PC-3 (cell line): ENCODE measurements at regions not wholly inside any gene's neighbourhood (a gene's known extent, or its start where the extent isn't known, plus 50 kb on each side); places are given as distances from the start of the nearest gene placed in this dataset.

Experiments used
- ATAC-seq: fragments of 200-7000 bp; cut with Tn5 transposase; 2 replicates; pipeline ENCODE4 v1.9.1; 2020; ENCODE audit warnings: mild to moderate bottlenecking, moderate library complexity
- BruUV-seq: library from RNA; stranded (reverse); fragments of 400-500 nt; replicated peaks from 2 replicates; lab custom pipeline; 2021; lab: Mats Ljungman, UMichigan
- CTCF ChIA-PET: fragments of 300-600 bp; sonication (Branson Sonifier 250); formaldehyde crosslinking; loops from one replicate; lab custom pipeline; 2022; ENCODE audit warnings: antibody characterized with exemption; lab: Charles Lee
- POLR2A ChIA-PET: fragments of 300-600 bp; sonication (Branson Sonifier 250); formaldehyde crosslinking; loops from one replicate; lab custom pipeline; 2022; ENCODE audit warnings: antibody characterized with exemption; ENCODE audit not compliant: unreplicated experiment; lab: Charles Lee
- DNase-seq: peaks from one replicate; pipeline ENCODE4 v3.0.0-alpha.2; 2015
- H2AFZ ChIP-seq: fragments of 300-600 bp; sonication (generic); 2 replicates; pipeline ENCODE4 v1.6.0; 2016; ENCODE audit warnings: antibody characterized with exemption, low read length
- H3F3A ChIP-seq: fragments of 300-600 bp; sonication (generic); one replicate; pipeline ENCODE4 v1.6.0; 2017; ENCODE audit warnings: antibody characterized with exemption, low read length, control low read depth, mild to moderate bottlenecking; ENCODE audit not compliant: unreplicated experiment
- H3K27ac ChIP-seq: fragments of 300-600 bp; sonication (generic); 2 replicates; pipeline ENCODE4 v1.5.1; 2016; ENCODE audit warnings: mild to moderate bottlenecking, low read length
- H3K27me3 ChIP-seq: fragments of 300-600 bp; sonication (generic); 2 replicates; pipeline ENCODE4 v1.6.1; 2016; ENCODE audit warnings: low read length, mixed read lengths
- H3K36me3 ChIP-seq: fragments of 300-600 bp; sonication (generic); 2 replicates; pipeline ENCODE4 v1.6.1; 2016; ENCODE audit warnings: low read depth, mixed run types, low read length, mixed read lengths
- H3K4me1 ChIP-seq: fragments of 300-600 bp; sonication (generic); 2 replicates; pipeline ENCODE4 v1.5.1; 2016; ENCODE audit warnings: low read length; ENCODE audit not compliant: insufficient read depth
- H3K4me2 ChIP-seq: fragments of 300-600 bp; sonication (generic); 2 replicates; pipeline ENCODE4 v1.6.0; 2016; ENCODE audit warnings: low read length
- H3K4me3 ChIP-seq: fragments of 300-600 bp; sonication (generic); 2 replicates; pipeline ENCODE4 v1.5.1; 2016; ENCODE audit warnings: mild to moderate bottlenecking, low read length, mixed read lengths
- H3K79me2 ChIP-seq: fragments of 300-600 bp; sonication (generic); 2 replicates; pipeline ENCODE4 v1.6.1; 2017; ENCODE audit warnings: low read length, mixed read lengths
- H3K9ac ChIP-seq: fragments of 300-600 bp; sonication (generic); 2 replicates; pipeline ENCODE4 v1.6.0; 2016; ENCODE audit warnings: mild to moderate bottlenecking, low read length
- H3K9me2 ChIP-seq: fragments of 300-600 bp; sonication (generic); replicated peaks from 2 replicates; pipeline ENCODE4 v1.6.1; 2016; ENCODE audit warnings: mixed run types, low read length, mixed read lengths
- H3K9me3 ChIP-seq: fragments of 300-600 bp; sonication (generic); 2 replicates; pipeline ENCODE4 v1.6.1; 2016; ENCODE audit warnings: low read length, mixed read lengths
- H4K20me1 ChIP-seq: fragments of 300-600 bp; sonication (generic); 2 replicates; pipeline ENCODE4 v1.6.1; 2016; ENCODE audit warnings: low read length, mixed read lengths
- EZH2 ChIP-seq: fragments of 300-600 bp; sonication (generic); IDR thresholded peaks from one replicate; pipeline ENCODE4 v1.6.1; 2017; ENCODE audit warnings: antibody characterized with exemption, mild to moderate bottlenecking, low read length; ENCODE audit not compliant: unreplicated experiment
- EZH2phosphoT487 ChIP-seq: fragments of 300-600 bp; sonication (generic); IDR thresholded peaks from 2 replicates; pipeline ENCODE4 v1.6.1; 2018; ENCODE audit warnings: mild to moderate bottlenecking, antibody characterized with exemption, low read length, borderline replicate concordance
- intact Hi-C: fragments of 100-400 bp; cut with micrococcal nuclease; formaldehyde crosslinking; loops from 2 replicates; pipeline ENCODE4 v1.9.0; 2023
- TF ChIP-seq, protein P1 (sequence below): fragments of 300-600 bp; sonication (generic); conservative IDR thresholded peaks from 2 replicates; pipeline ENCODE4 v1.5.1; 2017; ENCODE audit warnings: antibody characterized with exemption, low read depth, mild to moderate bottlenecking, low read length

DNA sequence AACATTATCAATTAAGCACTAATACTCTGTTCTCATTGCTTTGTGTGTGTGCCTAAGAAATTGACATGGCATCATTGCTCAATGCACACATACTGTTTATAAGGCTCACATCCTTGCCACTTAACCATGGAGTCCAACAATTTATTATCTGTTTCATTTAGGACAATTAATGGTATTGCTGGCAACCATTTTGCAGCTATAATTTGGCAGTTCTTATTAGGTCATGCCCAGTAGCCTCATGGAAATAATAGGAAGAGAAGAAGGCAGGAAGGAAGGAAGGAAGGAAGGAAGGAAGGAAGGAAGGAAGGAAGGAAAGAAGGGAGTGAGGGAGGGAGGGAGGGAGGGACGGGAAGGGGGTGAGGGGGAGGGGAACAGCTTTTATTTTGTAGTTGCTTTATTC lies 285.5 kb upstream of the SLC24A2 start:
- no peaks in the 10 kb centered on the region for H4K20me1 ChIP-seq
- ATAC-seq (no peak), DNase-seq (no peak)
- H2AFZ ChIP-seq: no peak overlapping the region
- H3K27me3 ChIP-seq: peaks cover 45% of the 10 kb centered on the region
- H3K36me3 ChIP-seq: no peaks in the 10 kb centered on the region
- no peak overlapping the region for H3K9ac ChIP-seq
- H3K4me1 ChIP-seq: no peaks in the 10 kb centered on the region
- no peaks in the 10 kb centered on the region for H3F3A ChIP-seq
- H3K79me2 ChIP-seq: no peaks in the 10 kb centered on the region
- intact Hi-C loops: no loop called here
- no peak overlapping the region for H3K4me3 ChIP-seq
- no peak for TF ChIP-seq EZH2phosphoT487
- TF ChIP-seq, protein P1, sequence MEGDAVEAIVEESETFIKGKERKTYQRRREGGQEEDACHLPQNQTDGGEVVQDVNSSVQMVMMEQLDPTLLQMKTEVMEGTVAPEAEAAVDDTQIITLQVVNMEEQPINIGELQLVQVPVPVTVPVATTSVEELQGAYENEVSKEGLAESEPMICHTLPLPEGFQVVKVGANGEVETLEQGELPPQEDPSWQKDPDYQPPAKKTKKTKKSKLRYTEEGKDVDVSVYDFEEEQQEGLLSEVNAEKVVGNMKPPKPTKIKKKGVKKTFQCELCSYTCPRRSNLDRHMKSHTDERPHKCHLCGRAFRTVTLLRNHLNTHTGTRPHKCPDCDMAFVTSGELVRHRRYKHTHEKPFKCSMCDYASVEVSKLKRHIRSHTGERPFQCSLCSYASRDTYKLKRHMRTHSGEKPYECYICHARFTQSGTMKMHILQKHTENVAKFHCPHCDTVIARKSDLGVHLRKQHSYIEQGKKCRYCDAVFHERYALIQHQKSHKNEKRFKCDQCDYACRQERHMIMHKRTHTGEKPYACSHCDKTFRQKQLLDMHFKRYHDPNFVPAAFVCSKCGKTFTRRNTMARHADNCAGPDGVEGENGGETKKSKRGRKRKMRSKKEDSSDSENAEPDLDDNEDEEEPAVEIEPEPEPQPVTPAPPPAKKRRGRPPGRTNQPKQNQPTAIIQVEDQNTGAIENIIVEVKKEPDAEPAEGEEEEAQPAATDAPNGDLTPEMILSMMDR: no peak
- TF ChIP-seq EZH2: no peak
- no peak overlapping the region for H3K27ac ChIP-seq
- ChIA-PET POLR2A (no interaction called here), CTCF (no interaction called here)
- no peaks in the 10 kb centered on the region for H3K9me2 ChIP-seq
- H3K9me3 ChIP-seq: no peaks in the 10 kb centered on the region
- H3K4me2 ChIP-seq: no peak overlapping the region
- no TSS peak for BruUV-seq

DNA sequence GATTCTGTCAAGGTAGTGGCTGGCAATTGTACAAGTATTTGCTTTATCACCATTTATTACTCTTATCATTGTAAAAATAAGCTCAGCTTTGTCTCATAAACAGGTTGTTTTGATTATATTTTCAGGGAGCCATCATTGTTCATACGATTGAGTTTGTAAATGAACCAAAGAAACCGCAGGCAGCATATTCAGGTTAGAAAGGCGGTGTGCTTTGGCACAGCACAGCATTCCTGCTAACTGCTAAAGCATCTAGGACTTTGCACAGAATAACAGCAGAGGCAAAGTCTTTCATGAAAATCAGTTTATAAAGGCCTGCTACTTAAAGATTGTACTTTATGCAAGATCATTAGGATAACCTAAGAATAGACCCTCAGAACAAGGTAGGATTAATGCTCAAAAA lies 281.5 kb upstream of the SLC24A2 start:
- no peaks in the 10 kb centered on the region for H3K4me1 ChIP-seq
- no peak overlapping the region for H3K4me3 ChIP-seq
- CTCF ChIA-PET: no interaction called here
- no peaks in the 10 kb centered on the region for H3K9me3 ChIP-seq
- no peaks in the 10 kb centered on the region for H3K36me3 ChIP-seq
- no peaks in the 10 kb centered on the region for H3K79me2 ChIP-seq
- TF ChIP-seq, protein P1: no peak
- TF ChIP-seq EZH2: no peak
- no peak for TF ChIP-seq EZH2phosphoT487
- POLR2A ChIA-PET: no interaction called here
- ATAC-seq: no peak
- H3K9ac ChIP-seq: no peak overlapping the region
- no peak for DNase-seq
- intact Hi-C loops: no loop called here
- H2AFZ ChIP-seq: no peak overlapping the region
- no TSS peak for BruUV-seq
- H3F3A ChIP-seq: no peaks in the 10 kb centered on the region
- no peak overlapping the region for H3K27ac ChIP-seq
- H3K9me2 ChIP-seq: no peaks in the 10 kb centered on the region
- no peak overlapping the region for H3K4me2 ChIP-seq
- no peaks in the 10 kb centered on the region for H4K20me1 ChIP-seq
- H3K27me3 ChIP-seq: peaks cover 73% of the 10 kb centered on the region

DNA sequence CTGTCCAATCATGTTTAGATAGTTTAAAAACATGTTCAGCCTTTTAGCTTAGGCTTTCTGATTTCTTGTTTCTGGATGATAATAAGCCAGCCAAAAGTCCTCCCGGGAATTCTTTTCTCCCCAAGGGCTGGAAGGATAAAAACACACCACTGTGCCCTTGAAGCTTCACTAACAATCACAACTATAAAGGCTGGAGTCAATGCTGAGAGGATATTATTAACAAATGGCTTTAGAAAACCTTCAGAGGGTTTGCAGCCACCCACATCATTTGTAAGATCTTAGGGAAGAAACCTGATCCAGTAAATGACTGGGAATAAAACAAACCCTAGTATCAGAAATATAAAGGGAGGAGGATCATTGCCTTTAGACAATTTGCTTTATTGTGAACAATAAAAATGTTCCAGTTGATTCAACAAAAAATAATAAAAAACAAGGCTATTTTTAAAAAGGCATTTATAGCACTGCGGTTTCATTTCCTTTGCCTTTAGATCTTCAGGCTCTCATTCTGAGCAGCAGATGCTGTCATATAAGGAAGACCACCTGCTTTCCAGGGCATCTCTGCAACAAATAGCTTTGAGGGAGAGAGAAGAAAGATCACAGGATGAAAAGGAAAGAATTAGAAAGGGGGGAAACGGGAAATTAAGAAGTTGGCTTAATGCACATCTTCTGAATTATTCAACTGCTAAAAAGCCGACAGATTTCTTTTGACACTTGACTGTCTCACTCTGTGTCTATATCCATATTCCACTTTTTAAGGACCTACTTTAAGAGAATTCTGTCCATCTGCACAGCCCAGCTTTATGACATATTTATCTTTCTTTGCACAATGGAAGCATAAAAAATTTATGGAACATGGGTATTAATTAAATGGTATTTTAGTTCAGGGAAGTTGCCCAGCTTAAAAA lies 277.2 kb upstream of the SLC24A2 start:
- POLR2A ChIA-PET: no interaction called here
- CTCF ChIA-PET: no interaction called here
- Histone ChIP-seq H3F3A (no peaks in the 10 kb centered on the region), H3K9ac (no peak overlapping the region), H4K20me1 (no peaks in the 10 kb centered on the region), H3K27ac (no peak overlapping the region), H3K9me3 (no peaks in the 10 kb centered on the region), H3K4me3 (no peak overlapping the region), H3K9me2 (no peaks in the 10 kb centered on the region), H3K27me3 (peaks cover 55% of the 10 kb centered on the region), H3K4me1 (no peaks in the 10 kb centered on the region), H3K79me2 (no peaks in the 10 kb centered on the region), H2AFZ (no peak overlapping the region), H3K4me2 (no peak overlapping the region), H3K36me3 (no peaks in the 10 kb centered on the region)
- intact Hi-C loops: loop anchor here (10.0 kb wide), 1 partner anchor 111 kb away; no protein-coding TSS in a partner anchor
- DNase-seq (no peak), ATAC-seq (no peak)
- TF ChIP-seq EZH2phosphoT487: no peak
- TF ChIP-seq, protein P1: no peak
- no peak for TF ChIP-seq EZH2
- BruUV-seq: no TSS peak
